Stimulated activated CD4-positive, alpha-beta T cell treated with anti-CD3 and anti-CD28 coated beads, Interleukin-2, amount 100 ng/mL, for 48 hours (primary cell): ENCODE measurements at regions not wholly inside any gene's neighbourhood (a gene's known extent, or its start where the extent isn't known, plus 50 kb on each side); places are given as distances from the start of the nearest gene placed in this dataset.
"Not testable (repeated sequence)": the region's sequence is repeated elsewhere in the genome, so short reads cannot be mapped to it uniquely, and the experiment has no call there.

ENCODE experiments used
- DNase-seq, 2 donors: peaks; one replicate each; pipeline ENCODE4 v3.0.0-alpha.2; 2020

DNA sequence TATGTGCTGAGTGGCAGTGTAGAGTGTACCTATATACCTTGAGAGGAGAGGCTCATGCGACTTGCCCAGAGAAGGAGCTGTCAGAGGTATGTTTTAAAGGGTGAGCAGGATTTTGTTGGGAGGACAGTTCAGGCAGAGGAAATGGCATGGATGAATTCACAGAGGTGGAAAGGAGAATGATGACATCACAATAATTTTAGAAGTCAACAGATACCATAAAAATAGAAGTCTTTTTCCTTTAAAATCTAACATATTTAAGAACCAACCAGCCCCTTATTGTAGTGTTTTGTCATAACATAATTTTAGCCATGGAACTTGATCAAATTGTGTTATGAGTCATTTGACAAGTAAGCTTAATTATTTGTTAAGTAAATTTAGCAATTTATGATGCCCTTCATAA is 538.1 kb upstream of the GYPC start:
- DNase-seq = no peak

DNA sequence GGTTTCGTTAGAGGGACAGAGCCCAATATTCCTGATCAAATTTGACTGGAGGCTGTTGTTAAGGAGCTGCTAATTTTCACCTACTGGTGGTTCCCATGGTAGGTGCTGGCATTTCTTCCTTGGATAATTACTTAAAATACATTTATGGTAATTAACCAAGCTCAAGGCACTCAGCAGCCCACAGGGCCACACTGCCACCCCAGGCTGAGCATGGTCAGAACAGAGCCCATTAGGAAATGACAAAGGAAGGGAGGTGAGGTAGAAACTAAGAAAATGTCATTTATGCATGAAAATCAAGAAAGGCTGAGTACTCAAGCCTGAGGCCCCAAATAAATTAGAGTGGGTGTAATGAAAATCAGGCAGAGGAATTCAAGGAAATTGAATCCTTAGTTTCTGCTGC is 510.2 kb upstream of the GYPC start:
- no peak for DNase-seq

DNA sequence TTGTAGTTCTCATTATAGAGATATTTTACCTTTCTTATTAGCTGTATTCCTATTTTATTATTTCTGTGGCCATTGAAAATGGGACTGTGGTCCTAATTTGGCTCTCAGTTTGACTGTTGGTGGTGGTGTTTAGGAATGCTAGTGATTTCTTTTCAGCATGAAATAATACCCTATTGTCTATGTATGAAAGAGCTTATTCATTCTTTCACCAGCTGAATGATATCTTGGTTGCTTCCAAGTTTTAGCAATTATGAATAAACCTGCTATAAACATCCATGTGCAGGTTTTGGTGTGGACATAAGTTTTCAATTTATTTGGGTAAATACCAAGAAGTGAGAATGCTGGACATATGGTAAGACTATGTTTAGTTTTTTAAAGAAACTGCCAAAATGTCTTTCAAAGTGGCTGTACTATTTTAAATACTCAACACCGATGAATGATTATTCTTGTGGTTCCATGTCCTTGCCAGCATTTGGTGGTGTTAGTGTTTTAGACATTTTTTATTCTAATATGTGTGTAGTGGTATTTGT is 501.6 kb upstream of the GYPC start:
- no peak for DNase-seq

DNA sequence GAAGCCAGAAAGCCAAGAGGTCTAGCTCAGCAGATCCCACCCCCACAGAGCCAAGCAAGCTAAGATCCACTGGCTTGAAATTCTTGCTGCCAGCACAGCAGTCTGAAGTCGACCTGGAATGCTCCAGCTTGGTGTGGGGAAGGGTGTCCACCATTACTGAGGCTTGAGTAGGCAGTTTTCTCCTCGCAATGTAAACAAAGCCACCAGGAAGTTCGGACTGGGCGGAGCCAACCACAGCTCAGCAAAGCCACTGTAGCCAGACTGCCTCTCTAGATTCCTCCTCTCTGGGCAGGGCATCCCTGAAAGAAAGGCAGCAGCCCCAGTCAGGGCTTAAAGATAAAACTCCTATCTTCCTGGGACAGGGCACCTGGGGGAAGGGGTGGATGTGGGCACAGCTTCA is 495.0 kb upstream of the GYPC start:
- not testable (repeated sequence) for DNase-seq

DNA sequence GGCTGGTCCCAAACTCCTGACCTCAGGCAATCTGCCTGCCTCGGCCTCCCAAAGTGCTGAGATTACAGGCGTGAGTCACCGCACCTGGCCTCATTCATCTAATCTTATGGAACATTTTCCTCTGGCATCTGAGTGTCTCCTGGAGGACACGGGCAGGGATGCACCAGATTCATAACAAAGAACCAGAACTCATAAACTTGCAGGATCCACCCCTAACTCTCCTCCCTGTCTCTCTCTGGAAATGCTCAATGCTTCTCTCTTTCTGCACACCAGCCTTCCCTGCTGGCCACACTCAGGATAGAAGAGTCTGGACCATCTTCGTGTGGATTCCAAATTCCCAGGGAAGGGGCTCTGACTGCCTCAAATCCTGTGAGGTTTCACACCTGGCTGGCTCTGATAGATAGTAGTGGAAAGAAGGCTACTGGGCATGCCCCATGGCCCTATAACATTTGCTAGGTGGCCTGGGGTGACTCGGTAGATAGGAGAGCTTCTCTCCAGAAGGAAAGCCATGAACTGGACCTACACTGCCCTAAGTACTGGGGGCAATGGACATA is 483.2 kb upstream of the GYPC start:
- no peak for DNase-seq

DNA sequence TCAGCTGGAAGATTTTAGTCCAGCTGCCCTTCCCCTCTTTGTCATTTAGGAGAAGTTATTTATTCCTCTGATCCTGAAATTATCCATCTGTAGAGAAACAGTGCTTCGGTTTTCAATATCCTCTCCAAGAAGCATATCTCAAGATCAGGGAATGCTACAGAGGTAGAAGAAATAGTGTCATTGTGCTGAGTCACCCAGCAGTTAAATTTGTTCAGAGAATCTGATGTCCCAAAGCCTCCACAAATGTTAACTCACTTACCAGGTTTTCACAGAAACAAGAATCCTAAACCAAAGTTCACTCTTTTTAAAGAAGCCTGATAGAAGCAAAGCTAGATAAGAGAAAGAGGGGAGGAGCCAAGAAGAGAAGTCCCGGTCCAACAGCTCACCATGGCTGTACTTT is 480.7 kb upstream of the GYPC start:
- no peak for DNase-seq

DNA sequence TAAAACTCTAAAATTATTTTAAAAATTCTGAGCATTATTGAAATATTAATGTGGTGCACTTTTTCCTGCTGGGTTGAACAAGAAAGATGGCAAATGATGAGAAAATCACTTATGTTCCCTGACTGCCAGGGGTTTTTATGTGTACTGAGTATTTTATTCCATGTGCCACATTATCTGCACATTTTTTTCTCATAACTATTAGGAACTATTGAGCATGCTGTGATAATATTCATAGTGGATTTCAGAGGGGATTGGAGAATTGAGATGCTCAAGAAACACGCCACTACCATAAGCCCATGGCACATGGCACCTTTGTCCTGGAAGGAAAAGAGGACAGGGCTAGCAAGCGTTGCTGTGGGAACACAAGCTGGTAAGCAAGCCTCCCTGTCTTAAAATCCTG is 478.5 kb upstream of the GYPC start:
- no peak for DNase-seq

DNA sequence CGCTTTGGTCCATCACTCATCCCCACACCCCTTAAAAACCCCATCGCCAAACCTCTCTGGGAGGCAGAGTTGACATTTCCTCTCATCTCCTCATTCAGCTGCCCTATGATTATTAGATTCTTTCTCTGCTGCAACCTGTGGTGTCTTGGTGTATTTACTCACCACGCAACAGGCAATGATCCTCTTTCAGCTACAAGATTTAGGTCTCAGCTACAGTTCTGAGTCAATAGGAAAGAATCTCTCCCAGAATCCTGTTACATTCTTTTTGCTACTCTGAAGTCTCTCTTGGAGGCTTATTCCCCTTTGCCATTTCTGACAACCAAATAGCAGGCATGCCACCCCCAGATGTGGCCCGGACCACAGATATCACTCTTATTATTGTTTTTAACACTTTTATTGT is 468.3 kb upstream of the GYPC start:
- DNase-seq = no peak

DNA sequence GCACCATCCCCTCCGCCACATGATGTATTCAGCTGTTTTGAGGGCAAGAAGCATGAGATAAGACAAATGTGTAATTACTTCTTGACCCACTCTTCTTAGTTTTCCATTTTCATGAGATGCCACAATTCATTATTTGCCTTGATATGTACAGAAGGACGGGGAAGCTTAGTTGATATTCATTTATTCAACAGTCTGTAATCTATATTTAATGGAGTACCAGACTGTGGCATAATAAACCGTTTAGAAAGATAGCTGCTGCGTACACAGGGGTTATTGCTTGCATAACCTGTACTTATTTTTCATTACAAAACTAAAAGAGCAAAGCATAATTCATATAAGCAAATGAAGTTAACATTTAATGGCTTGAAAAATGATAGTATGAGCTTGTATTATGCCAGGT is 466.4 kb upstream of the GYPC start:
- no peak for DNase-seq

DNA sequence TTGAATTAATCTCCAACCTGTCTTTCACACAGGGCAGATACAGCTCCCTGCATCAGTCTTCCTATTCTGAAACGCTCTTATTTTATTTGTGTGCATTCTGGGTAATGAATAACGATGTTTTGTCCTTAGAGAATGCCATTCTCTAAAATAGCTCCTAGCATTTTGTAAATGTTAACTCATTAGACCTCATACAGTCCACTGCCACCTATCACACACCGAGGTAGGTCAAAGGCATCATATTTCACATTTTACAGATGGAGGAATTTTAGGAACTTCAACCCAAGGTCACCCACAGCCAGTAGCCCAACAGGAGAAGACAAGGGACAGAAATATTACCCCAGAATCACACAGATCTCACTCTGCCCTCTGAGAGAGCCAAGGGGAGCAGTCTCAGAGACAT is 455.4 kb upstream of the GYPC start:
- no peak for DNase-seq

DNA sequence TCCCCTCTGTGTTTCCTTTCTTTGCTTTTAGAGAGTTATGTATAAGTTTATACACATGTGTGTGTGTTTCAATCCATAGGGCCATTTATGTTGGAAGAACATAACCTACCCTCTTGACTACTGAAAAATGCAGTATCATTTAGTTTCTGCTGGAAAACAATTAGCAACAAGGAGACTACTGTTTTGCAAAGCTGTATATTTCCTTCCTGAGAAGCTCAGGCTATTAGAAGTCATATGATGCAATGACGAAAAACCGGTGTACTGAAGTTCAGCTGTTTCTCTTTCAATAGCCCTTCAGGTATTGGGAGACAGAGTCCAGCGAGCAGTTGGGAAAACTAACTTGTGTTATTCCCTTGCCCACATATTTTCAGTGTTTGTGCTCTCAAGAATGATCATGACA is 447.7 kb upstream of the GYPC start:
- DNase-seq = no peak

DNA sequence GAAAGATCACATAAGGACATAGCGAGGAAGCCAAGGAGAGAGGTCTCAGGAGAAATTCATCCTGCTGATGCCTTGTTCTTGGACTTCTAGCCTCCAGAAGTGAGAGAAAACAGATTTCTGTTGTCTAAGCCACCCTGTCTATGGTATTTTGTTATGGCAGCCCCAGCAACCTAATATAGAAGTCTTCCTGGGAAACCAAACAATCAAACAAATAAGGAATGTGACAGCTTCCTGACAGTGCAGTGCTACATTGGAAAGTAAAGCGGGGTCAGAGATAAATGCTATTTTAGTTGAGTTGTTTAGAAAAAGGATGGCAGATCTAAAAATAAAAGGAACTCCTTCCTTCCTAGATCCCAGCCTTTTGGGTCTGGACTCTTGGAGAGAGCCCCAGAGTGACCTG is 443.2 kb upstream of the GYPC start:
- no peak for DNase-seq

DNA sequence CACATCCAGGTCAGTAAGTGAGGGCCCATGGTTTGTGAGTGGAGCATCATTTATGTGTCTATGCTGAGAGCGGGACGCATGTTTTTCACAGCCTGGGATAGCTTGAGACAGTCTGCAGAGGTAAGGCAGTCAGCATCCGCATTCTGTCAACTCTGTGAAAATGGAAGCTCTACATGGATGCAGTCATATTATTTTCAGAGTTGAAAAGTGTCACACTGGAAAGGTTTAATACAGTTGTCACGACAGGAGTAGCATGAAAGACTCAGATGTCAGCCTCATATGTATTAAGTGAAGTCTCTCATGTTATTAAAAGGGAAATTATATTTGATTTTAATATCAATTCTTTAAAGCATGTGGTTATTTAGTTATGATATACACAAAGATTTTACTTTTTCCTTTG is 436.9 kb upstream of the GYPC start:
- DNase-seq = no peak

DNA sequence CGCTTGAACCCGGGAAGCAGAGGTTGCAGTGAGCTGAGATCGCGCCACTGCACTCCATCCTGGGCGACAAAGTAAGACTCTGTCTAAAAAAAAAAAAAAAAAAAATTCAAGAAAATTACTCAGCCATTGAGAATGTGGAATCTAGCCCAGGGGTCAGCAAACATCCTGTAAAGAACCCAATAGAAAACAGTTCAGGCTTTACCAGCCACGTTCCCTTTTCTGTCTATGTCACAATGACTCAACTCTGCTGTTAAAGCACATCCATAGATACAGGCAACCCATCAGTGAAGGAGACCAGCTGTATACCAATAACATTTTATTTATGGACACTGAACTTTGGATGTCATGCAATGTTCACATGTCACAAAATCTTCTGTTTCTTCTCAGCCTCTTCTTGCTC is 435.6 kb upstream of the GYPC start:
- no peak for DNase-seq

DNA sequence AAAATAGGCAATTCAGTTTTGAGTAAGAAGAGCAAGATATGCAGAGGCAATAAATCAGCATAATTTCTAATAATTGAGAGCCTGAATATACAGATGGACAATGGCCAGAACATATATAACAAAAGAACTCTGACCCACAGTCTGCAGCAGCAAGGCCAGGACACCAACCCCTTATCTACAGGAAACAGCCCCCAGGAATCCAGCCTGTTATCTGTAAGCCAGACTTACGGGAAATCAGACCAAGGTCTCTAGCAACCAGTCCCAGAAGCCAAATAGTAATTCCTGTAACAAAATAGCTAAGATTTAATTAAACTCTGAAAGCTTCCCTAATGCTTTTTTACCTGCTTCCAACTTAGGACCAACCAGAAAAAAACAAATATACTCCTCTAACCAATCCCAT is 434.5 kb upstream of the GYPC start:
- DNase-seq = no peak

DNA sequence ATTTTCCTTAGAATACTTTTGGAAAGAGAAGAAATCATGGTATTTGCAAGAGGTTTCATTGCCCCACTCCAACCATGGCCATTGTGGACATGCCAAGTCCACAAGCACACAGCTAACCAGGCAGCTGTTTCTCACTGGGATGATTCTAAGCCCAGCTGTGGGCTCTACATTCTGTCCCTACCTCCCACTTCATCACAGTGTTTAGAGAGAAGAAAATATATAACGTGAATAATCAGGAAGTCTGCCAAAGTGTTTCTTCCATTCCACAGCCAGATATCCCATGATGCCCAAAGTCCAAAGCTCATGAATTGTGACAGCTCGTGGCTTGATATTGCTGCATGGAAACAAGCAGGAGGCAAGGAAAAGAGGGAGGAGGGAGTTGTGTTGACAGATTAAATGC is 433.7 kb upstream of the GYPC start:
- no peak for DNase-seq

DNA sequence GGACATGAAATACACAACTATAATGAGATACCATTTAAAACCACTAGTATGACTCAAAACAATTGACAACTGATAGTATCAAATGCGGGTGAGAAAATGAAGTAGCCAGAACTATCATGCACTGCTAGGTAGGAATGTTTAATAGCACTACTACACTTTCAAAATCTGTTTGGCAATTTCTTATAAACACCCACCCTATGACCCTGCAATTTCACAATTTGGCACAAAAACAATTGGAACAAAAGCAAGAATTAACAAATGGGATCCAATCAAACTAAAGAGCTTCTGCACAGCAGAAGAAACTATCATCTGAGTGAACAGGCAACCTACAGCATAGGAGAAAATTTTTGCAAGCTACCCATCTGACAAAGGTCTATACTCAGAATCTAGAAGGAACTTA is 431.2 kb upstream of the GYPC start:
- no peak for DNase-seq

DNA sequence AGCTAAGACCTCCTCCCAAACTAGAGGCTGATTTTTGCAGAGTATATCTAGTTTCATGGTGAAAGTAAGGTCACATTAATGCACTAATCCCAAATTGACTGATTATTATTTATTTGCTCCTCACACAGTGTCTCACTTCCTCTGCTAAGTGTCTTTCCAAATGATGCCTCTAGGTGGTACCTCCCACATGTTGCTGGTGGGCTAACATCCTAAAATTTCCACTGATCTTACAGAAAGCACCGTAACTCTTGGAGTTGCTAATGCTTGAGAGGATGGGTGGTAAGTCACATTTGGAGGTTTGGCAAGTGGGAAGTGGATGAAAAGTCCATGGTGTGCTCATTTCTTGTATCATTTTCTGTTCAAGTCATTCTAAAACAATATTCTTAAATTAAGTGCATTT is 428.7 kb upstream of the GYPC start:
- DNase-seq = no peak

DNA sequence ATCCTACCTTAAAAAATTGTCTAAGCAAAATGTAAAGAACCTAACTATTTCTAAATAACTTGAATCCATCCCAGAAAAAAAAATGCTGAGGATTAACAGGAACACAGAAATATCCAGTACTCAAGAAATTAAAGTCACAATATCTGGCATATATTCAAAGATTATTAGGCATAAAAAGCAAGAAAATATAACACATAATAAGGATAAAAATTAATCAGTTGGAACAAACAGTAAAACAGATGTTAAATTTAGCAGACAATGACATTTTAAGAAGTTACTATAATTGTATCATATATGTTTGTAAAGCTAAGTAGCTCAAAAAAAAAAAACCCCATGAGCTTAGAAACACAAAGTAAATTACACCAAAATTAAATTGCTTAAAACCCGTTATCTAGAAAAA is 427.4 kb upstream of the GYPC start:
- DNase-seq = no peak

DNA sequence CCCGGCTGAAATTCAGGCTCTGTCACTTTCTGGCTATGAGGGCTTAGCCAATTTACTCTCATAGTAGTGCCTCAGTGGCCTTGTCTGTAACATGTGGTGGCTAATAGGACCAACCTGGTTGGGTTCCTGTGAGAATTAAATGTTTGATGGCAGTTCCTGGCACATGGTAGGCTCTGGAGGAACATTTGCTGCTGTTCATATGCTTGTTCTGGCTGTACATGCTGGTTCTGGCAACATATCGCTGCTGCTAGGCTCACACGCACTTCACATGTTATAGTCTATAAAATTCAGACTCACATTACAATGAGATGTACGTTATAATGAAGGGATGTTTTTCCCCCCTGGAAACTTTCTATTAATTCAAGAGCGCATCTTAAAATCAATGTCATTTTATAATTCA is 417.7 kb upstream of the GYPC start:
- no peak for DNase-seq

DNA sequence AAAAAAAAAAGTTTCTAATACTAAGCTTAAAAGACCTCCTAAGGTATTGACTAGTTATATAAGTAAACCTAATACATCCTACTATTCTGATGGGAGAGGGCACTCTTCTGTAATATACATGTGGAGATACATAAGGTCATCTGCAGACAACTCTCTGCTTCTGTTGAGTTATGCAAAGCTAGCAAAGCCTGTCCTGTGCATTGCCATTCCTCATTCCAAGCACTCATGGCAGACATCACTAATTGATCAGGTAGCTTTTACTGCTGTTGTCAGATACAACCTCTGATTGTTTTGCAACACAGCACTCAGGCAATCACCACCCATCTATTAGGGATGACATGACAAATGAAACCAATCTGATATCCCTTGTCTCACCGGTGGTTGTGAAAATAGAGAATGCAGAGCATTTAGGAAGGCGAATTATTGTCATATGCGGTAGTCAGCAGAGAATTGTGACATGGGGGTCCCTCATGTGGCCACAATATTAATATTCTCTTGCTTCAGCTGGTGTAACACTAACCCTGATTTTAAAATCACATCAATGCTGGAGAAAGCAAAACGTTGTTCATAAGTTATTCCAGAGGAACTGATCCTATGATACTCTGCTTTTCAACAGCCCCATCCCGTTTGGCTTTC is 416.5 kb upstream of the GYPC start:
- no peak for DNase-seq

DNA sequence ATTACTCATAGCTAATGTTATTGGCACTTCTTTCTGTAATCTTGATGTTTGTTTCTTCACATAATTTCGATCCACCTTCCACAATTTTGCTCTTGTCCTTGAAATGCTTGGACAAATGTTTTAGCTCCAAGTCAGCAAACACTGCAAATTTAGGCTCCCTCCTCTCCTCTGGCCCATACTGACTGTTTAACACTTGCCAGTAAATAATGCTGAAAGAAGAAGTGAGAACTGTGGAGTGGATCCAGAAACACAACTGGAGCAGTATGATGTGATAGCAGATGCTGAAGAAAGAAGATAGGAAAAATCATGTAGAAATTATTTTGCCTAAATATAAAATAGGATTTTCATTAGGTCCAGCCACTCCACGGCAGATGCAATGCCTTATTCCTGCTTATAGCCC is 415.0 kb upstream of the GYPC start:
- DNase-seq = no peak

DNA sequence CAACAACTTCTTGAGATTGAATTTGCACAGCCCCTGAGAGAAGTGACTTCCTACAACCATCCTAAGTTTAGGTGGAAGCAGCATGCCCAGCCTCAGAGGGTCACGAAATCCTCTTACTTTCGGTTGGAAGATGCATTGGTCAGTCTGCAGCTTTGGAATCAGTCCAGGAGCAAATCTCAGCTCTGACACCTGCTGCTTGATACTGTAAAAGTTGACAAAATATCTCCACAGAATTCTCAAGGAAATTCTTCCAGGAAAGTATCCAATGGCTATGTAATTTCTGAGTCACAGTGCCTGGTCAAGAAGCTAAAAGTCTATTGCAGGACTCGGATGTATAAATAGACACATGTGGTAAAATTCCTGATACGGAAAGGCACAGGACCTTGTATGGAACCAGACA is 414.5 kb upstream of the GYPC start:
- DNase-seq = no peak

DNA sequence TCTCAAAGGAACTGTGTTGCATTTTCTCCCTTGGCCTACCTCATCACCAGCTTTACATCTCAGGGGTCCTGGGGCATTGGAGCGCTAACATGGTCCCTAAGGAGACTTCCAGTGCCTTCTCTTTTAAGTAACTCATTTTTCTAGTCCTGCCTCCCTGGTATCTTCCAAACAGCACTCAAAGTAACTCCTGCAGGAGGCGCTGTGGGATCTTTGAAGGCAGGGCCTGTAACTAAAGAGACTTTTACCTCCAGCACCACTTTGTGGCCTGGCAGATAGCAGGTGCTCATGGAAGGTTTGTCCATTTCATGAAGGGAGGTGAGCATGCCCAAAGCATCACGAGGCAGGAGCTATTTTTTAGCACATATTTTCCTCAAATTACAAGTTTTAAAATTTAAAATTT is 411.0 kb upstream of the GYPC start:
- peak; percentile 26 to 36 for DNase-seq

DNA sequence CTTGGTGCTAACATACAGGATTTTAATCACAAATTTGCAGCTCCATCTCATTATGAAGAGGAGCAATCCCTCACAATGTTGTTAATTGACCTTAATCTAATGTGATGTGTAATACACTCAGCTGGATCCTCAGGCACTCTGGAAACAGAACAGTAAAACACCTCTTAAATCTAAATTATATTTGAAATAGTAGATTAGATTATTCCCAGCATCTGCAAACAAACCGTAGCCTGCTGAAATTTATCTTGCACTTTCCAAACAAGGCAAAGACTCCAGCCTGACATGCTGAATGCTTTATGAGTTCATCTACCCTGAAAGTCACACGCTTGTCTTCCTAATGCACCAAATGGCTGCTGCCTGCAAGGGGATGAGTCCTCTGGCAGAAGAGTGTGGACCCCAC is 402.3 kb upstream of the GYPC start:
- no peak for DNase-seq
